Limb (tissue), 2 donors: ENCODE measurements at regions not wholly inside any gene's neighbourhood (a gene's known extent, or its start where the extent isn't known, plus 50 kb on each side); places are given as distances from the start of the nearest gene placed in this dataset.
A peak's percentile ranks its signal among the peaks of the same experiment; 100 is the strongest.

Source experiments
- DNase-seq, 2 donors: peaks; one replicate each; pipeline ENCODE4 v3.0.0-alpha.2; 2016; ENCODE audit errors: extremely low spot score in 2 of 2

GRCh38 chr9:26574898-26575440 lies 317.6 kb downstream of the CAAP1 start:
- DNase-seq: no peak

GRCh38 chr9:26574256-26574655 lies 318.3 kb downstream of the CAAP1 start:
- DNase-seq: no peak

DNA sequence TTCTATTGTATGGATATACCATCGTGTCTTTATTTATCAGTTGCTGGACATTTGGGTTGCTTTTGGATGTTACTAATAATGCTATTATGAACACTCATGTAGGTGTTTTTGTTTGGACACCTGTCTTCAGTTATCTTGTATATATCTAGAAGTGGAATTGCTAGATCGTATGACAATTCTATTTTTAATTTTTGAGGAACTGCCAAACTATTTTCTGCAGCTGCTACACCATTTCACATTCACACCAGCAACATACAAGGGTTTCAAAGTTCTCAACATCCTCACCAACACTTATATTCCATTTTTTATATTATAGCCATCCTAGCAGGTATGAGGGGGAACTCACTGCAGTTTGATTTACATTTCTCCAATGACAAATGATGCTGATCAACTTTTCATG lies 324.6 kb downstream of the CAAP1 start:
- DNase-seq: no peak

GRCh38 chr9:26566141-26566540 lies 326.5 kb downstream of the CAAP1 start:
- no peak for DNase-seq

GRCh38 chr9:26565118-26565517 lies 327.5 kb downstream of the CAAP1 start:
- no peak for DNase-seq

GRCh38 chr9:26562338-26562737 lies 330.3 kb downstream of the CAAP1 start:
- DNase-seq: no peak

- DNase-seq: no peak
These were observed 330.7 kb downstream of the CAAP1 start for GRCh38 chr9:26561928-26562327.

DNA sequence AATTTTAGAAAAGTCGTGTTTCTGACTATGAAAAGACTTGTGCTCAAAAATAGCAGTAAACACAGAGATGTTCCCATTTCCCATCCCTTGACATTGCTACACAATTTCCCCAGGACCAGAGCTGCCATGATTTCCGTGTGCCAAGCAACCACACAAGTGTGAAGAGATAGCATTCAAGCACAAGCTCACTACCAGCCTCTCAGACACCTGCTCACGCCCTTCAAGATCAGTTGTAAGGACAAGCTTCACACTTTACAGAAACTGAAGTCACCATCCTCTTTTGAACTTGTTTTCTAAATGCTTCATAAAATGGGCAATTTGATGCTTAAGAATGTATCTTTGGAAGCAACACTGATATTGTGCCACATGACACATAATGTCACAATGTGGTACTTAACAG lies 333.1 kb downstream of the CAAP1 start:
- DNase-seq: no peak

- no peak for DNase-seq
These were observed 340.6 kb downstream of the CAAP1 start for GRCh38 chr9:26551971-26552370.

DNA sequence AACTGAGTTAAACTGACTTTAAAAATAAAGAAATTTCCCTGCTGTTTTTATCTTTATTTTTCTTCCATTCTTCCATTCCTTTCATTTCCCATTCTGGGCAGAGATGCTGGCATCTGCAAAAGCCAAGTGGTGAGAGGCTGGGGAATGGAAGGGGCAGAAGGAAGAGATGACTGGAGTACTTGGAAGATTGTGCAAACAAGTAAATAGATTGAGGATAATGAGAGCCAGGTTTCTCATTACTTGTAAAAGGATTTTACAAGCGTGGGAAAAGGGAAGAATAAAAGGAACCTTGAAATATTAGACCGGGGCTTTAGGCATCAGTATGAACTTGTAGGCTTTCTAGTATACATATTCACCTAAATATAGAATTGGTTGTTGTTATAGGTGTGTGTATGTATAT lies 341.2 kb downstream of the CAAP1 start:
- DNase-seq: no peak

- no peak for DNase-seq
These were observed 343.8 kb downstream of the CAAP1 start for GRCh38 chr9:26548781-26549290.

DNA sequence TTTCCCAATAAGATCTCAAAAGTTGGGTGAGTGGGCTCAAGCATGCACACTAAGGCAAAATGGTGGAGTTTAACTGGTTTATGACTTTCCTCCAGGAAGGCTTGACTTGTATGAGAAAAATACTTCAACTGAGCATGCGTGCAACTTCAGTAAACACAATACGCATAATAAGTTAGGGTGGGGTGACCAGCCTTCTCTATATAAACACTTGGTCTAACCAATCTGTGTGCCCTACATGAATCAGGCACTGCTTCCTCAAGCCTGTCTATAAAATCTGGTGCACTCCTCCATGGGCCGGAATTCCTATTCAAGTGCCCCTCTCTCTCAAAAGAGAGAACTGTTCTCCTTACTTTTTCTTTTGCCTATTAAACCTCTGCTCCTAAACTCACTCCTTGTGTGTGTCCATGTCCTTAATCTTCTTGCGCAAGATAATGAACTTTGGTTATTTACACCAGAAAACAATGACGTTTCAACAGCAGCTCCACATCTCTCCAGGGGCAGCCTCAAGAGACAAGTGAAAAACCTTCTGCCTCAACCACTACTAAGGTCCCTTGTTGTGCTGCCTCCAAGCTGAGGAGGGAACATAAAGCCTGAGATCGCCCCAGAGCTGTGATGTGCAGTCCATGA lies 352.6 kb downstream of the CAAP1 start:
- DNase-seq: no peak

- no peak for DNase-seq
These were observed 355.4 kb downstream of the CAAP1 start for GRCh38 chr9:26537211-26537610.

GRCh38 chr9:26535151-26535550 lies 357.5 kb downstream of the CAAP1 start:
- no peak for DNase-seq

- no peak for DNase-seq
These were observed 361.8 kb downstream of the CAAP1 start for GRCh38 chr9:26530841-26531240.

GRCh38 chr9:26527931-26528330 lies 364.7 kb downstream of the CAAP1 start:
- no peak for DNase-seq

- DNase-seq: peak in 1 of 2 donors; percentile 53
These were observed 368.3 kb downstream of the CAAP1 start for GRCh38 chr9:26524267-26524666.

DNA sequence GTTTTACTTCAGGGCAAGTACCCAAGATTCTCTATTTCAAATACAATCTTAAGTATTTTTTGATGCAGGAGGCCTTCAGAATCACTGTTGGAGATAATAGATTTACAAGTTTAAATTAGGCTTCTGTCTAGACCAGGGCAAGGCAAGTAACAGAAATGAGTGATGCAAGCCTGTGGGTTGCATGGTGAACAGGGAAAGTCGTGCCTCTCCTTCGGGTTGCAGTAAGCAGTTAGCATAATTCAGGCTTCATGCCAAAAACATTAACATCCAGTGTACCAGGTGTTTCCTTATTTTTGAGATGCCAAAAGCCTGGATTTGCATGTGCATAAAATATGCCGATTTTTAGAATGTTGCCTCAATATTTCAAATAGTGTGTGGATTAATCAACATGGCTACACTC lies 369.0 kb downstream of the CAAP1 start:
- peak in 1 of 2 donors; percentile 21 for DNase-seq

- peak in 1 of 2 donors; percentile 8 for DNase-seq
These were observed 372.5 kb downstream of the CAAP1 start for GRCh38 chr9:26520141-26520540.

GRCh38 chr9:26516773-26517343 lies 375.7 kb downstream of the CAAP1 start:
- no peak for DNase-seq

DNA sequence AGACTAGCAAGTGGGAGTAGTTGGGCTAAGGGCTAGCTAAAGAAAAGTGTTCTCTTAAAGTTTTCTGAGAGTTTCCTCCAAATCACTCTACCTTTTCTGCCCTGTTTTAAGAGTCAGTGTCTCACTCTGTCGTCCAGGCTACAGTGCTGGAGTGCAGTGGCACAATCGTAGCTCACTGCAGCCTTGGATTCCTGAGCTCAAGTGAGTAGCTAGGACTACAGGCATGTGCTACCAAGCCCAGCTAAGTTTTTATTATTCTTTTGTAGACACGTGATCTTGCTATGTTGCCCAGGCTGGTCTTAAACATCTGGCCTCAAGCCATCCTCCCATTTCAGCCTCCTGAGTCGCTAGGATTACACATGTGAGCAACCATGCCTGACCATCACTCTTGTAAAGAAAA lies 378.9 kb downstream of the CAAP1 start:
- DNase-seq: no peak

DNA sequence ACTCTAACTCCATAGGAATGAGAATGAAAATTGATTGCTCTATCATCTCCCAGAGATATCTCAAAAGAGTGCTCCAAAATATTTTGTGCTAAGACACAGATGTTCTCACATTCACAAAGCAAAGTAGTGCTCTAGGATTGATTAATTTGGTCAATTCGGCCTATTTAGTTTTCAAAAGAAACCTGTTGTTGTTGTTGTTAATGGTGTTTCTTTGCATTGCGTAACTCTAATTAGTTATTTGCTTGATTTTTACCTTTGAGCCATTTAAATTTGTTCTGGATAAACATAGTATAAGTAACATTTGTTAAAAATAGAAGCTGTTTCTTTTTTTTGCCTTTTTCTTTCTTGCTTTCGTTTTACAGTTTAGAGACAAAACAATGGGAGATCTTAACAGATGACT lies 382.5 kb downstream of the CAAP1 start:
- DNase-seq: no peak

GRCh38 chr9:26508897-26509296 lies 383.7 kb downstream of the CAAP1 start:
- DNase-seq: no peak
